SKM-1 treated with dmso at 0.1 percent for 144 hours (cell line): ENCODE measurements at regions not wholly inside any gene's neighbourhood (a gene's known extent, or its start where the extent isn't known, plus 50 kb on each side); places are given as distances from the start of the nearest gene placed in this dataset.

Source experiments
- DNase-seq: peaks from one replicate; lab custom pipeline; 2025; ENCODE audit not compliant: unreplicated experiment; lab: John Stamatoyannopoulos, UW

- DNase-seq = no peak
Measured at GRCh38 chr5:67383451-67383850, 186.9 kb upstream of the CD180 start.

DNA sequence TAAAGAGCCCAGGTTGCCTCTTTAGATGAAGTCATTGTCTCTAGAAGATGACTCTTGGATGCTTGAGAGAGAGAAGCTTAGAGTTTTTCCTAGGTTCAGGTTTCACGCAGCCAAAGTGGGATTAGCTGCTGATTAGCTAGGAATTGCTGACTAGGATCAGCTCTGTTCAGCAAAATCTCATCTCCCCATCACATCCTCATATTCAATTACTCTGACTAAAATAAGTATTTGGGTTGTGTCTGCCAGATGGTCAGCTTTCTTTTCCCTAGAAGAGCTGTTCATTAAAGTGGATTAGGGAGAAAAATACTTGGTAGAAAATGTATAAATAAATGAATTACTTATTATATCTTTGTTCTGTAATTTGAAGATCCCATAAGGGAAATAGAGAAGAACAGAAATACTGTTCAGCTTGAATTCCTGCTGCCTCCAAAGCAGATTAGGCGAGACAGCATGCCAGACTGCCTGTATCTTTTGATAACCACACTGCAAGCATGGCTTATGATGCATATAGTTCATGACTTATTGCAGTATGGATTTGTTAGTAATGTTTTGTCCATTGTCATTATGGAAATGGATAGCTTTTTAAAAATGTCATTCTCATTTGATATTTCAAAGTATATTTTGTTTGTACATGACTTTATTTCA is 184.8 kb upstream of the CD180 start:
- DNase-seq = no peak

- no peak for DNase-seq
Measured at GRCh38 chr5:67380431-67380830, 183.8 kb upstream of the CD180 start.

DNA sequence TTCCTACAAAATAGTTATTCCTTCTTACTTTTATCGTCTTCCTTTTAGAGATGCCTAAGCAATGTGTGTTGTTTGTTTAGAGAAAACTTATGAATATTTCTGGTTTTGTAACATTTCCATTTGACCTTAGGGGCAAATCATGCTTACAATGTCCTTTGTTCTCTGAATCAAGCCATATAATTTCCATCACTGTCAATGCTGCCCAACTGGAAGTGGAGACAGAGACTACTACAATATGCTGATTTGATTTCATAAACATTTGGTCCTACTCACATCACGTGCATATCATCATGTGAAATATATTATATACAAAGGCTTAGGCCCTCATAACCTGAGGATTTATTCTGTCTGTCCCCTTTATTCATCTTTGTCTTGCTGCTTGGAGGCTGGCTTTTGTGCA is 183.2 kb upstream of the CD180 start:
- DNase-seq = no peak

GRCh38 chr5:67378256-67378655 is 181.7 kb upstream of the CD180 start:
- DNase-seq = no peak

DNA sequence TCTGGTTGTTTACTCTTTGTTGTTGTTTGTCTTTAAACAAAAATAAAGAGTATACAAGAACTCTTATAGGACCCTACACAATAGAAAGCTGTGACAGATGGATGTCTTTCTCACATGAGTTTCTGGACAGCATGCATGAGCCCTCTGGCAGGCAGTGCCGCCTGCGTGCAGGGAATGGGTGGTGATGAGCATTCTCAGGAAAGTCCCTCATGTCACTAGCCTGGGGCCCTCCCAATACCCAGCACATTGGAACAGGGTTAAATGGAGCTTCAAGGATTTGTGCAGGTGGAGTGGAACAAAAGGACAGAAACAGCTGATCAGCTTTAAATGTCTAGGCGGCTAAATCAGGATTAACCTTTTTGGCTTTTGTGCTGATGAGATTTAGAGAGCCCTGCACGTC is 181.0 kb upstream of the CD180 start:
- DNase-seq = no peak

DNA sequence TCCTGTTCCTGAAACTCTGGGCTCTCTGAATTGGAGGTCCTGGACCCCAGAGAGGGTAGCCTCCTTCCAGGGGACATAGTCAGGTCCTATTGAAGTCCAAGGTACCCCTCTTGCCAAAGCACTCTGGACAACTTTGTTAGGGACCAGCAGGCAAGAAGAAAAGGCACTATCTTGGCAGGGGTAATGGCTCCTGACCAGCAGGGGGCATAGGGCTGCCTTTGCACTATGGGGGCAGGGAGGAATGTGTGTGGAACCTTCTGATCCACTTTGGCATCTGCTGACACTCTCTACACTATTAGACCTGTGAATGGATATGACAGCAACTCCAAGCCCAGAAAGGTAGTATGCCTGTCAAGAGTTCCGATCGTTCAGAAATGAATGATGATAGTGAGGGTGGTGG is 179.0 kb upstream of the CD180 start:
- no peak for DNase-seq

GRCh38 chr5:67374378-67374777 is 177.8 kb upstream of the CD180 start:
- DNase-seq = no peak

DNA sequence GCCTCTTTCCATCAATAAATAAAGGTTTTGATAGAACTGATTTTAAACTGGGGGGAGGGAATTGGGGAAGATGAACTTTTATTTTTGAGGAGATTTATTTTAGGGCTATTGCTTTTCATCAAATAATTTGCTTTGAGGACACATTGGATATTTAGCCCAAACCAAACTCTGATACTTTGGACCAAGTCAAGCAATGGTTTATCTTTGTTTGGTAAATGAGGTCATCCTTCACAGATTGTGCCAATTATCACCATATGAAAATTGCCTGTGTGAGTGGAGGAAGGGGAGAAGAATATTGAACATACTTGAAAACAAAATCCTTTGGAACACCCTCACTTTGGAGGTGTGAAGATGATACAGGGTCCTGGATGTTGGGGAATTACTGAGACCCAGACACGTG is 176.9 kb upstream of the CD180 start:
- DNase-seq = no peak

- DNase-seq = no peak
Measured at GRCh38 chr5:67372887-67373286, 176.3 kb upstream of the CD180 start.

DNA sequence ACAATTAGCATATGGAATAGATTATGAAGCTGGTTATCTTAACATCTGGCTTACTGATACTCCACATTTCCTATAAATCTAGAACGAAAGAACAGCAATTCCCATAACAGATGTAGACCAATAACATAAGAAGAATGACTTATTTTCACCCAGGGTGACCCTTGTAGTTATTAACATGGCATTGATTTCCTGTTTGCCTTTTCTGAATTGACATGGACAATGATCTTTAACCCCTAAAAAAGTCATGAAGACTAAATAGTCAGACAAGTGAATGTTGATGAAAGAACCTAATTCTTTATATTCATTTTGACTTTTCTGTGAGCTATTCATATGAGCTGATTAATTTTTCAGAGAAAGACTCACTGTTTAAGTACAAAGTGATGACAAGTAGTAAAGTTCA is 175.3 kb upstream of the CD180 start:
- DNase-seq = no peak

- no peak for DNase-seq
Measured at GRCh38 chr5:67366691-67367395, 170.2 kb upstream of the CD180 start.

DNA sequence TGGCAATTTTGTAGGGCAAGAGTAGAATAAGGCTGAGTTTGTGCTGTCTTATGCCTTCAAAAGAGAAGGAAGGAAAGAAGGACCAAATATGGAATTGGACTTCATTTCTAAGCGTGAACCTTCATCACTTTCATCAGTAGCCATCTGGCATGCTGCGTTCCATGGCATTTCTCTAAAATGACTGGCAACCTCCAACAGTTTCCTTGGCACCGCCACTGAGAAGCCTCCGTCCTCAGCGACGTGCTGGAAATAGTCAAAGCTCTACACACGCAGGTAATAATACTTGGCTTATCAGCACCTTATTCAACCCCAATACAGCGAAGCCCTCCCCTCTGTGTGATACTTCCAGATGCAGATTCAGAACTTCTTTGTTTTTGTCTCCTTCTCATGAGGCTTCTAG is 169.7 kb upstream of the CD180 start:
- no peak for DNase-seq

GRCh38 chr5:67364381-67364970 is 167.9 kb upstream of the CD180 start:
- no peak for DNase-seq

- no peak for DNase-seq
Measured at GRCh38 chr5:67363963-67364362, 167.4 kb upstream of the CD180 start.

DNA sequence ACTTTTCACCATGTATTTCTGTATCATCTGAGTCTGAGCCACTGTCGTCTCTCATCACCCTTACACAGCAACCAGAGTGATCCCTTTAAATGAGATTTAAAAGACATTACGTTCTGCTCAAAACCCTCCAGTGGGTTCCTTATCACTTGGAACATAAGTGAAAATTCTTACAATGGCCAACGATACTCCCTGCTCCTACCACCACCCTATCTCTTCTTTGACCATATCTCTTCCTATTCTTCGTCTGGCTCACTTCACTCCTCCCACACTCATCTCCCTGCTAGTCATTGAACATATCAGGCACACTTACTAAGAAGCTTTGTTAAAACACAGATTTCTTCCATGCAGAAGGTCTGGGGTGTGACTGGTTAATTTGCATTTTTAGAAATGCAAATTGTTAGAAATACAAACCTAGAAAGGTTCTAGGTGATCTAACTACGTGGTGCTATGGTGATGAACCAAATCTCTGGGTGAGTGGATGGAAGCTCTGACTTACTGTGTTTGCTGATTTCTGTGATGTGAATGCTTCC is 166.6 kb upstream of the CD180 start:
- DNase-seq = no peak

GRCh38 chr5:67361932-67362729 is 165.5 kb upstream of the CD180 start:
- DNase-seq = no peak

GRCh38 chr5:67360047-67360446 is 163.4 kb upstream of the CD180 start:
- no peak for DNase-seq

DNA sequence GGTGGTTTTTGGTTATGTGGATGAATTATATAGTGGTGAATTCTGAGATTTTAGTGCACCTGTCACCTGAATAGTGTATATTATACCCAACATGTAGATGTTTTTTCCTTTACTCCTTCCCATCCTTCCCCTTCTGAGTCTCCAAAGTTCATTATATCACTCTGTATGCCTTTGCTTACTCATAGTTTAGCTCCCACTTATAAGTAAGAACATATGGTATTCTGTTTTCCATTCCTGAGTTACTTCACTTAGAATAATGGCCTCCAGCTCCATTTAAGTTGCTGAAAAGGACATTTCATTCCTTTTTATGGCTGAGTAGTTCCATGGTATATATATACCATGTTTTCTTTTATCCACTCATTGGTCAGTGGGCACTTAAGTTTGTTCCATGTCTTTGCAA is 161.6 kb upstream of the CD180 start:
- DNase-seq = no peak

- no peak for DNase-seq
Measured at GRCh38 chr5:67355120-67355713, 158.6 kb upstream of the CD180 start.
